Fibroblast of peridontal ligament (primary cell): ENCODE measurements at regions not wholly inside any gene's neighbourhood (a gene's known extent, or its start where the extent isn't known, plus 50 kb on each side); places are given as distances from the start of the nearest gene placed in this dataset.
"Not testable (repeated sequence)": the region's sequence is repeated elsewhere in the genome, so short reads cannot be mapped to it uniquely, and the experiment has no call there.

Experiments
- DNase-seq: peaks from one replicate; pipeline ENCODE4 v3.0.0-alpha.2; 2010; ENCODE audit errors: extremely low read depth

- no peak for DNase-seq
Observed at GRCh38 chr9:82382887-82383616, 394.5 kb downstream of the SPATA31D1 start.

- DNase-seq = no peak
Observed at GRCh38 chr9:82385633-82386032, 397.1 kb downstream of the SPATA31D1 start.

- DNase-seq = no peak
Observed at GRCh38 chr9:82397534-82397933, 409.0 kb downstream of the SPATA31D1 start.

GRCh38 chr9:82404196-82404870 is 415.8 kb downstream of the SPATA31D1 start:
- DNase-seq = peak; percentile 65

- peak; percentile 12 for DNase-seq
Observed at GRCh38 chr9:82404881-82405280, 416.3 kb downstream of the SPATA31D1 start.

GRCh38 chr9:82406456-82407085 is 418.0 kb downstream of the SPATA31D1 start:
- no peak for DNase-seq

GRCh38 chr9:82410306-82410705 is 421.7 kb downstream of the SPATA31D1 start:
- no peak for DNase-seq

- DNase-seq = no peak
Observed at GRCh38 chr9:82410866-82411265, 422.3 kb downstream of the SPATA31D1 start.

GRCh38 chr9:82412586-82413305 is 424.2 kb downstream of the SPATA31D1 start:
- DNase-seq = no peak

GRCh38 chr9:82417501-82417900 is 428.9 kb downstream of the SPATA31D1 start:
- peak; percentile 60 for DNase-seq

- DNase-seq = no peak
Observed at GRCh38 chr9:82418334-82418733, 429.8 kb downstream of the SPATA31D1 start.

GRCh38 chr9:82419696-82420486 is 431.3 kb downstream of the SPATA31D1 start:
- DNase-seq = no peak

- peak; percentile 57 for DNase-seq
Observed at GRCh38 chr9:82421498-82421897, 432.9 kb downstream of the SPATA31D1 start.

GRCh38 chr9:82423700-82424099 is 435.1 kb downstream of the SPATA31D1 start:
- no peak for DNase-seq

- DNase-seq = no peak
Observed at GRCh38 chr9:82424599-82425120, 436.1 kb downstream of the SPATA31D1 start.

GRCh38 chr9:82431121-82431520 is 442.5 kb downstream of the SPATA31D1 start:
- DNase-seq = no peak

GRCh38 chr9:82433290-82433931 is 444.8 kb downstream of the SPATA31D1 start:
- not testable (repeated sequence) for DNase-seq

- DNase-seq = no peak
Observed at GRCh38 chr9:82436475-82436874, 447.9 kb downstream of the SPATA31D1 start.

GRCh38 chr9:82437183-82437582 is 448.6 kb downstream of the SPATA31D1 start:
- not testable (repeated sequence) for DNase-seq

GRCh38 chr9:82438581-82438980 is 450.0 kb downstream of the SPATA31D1 start:
- no peak for DNase-seq

- DNase-seq = no peak
Observed at GRCh38 chr9:82443312-82443711, 454.7 kb downstream of the SPATA31D1 start.
